HepG2 (cell line): ENCODE measurements at regions not wholly inside any gene's neighbourhood (a gene's known extent, or its start where the extent isn't known, plus 50 kb on each side); places are given as distances from the start of the nearest gene placed in this dataset.

Experiments
- POGZ ChIP-seq: sonication (generic); formaldehyde crosslinking; IDR thresholded peaks from 2 replicates; pipeline ENCODE4 v1.4.0; 2020; ENCODE audit warnings: mild to moderate bottlenecking, missing genetic modification reagents
- RORA ChIP-seq: sonication (generic); formaldehyde crosslinking; IDR thresholded peaks from 2 replicates; pipeline ENCODE4 v1.5.0; 2020; ENCODE audit warnings: mild to moderate bottlenecking, missing genetic modification reagents, moderate library complexity
- WIZ ChIP-seq: sonication (generic); formaldehyde crosslinking; IDR thresholded peaks from 2 replicates; pipeline ENCODE4 v1.5.1; 2020; ENCODE audit warnings: mild to moderate bottlenecking, missing genetic modification reagents
- ZNF674 ChIP-seq: sonication (generic); formaldehyde crosslinking; IDR thresholded peaks from 2 replicates; pipeline ENCODE4 v1.5.0; 2020; ENCODE audit warnings: low read depth, mild to moderate bottlenecking, missing genetic modification reagents
- ZNF777 ChIP-seq: sonication (generic); formaldehyde crosslinking; IDR thresholded peaks from 2 replicates; pipeline ENCODE4 v1.4.0; 2020; ENCODE audit warnings: missing genetic modification reagents

- TF ChIP-seq POGZ (CRISPR knock-in tag) (no peak), WIZ (CRISPR knock-in tag) (no peak), ZNF674 (CRISPR knock-in tag) (no peak), ZNF777 (CRISPR knock-in tag) (no peak), RORA (no peak)
Observed at GRCh38 chr13:87952377-87952776, 281.2 kb downstream of the SLITRK5 start.
